GM19438 (cell line): ENCODE measurements at regions not wholly inside any gene's neighbourhood (a gene's known extent, or its start where the extent isn't known, plus 50 kb on each side); places are given as distances from the start of the nearest gene placed in this dataset.

Source experiments
- ATAC-seq: cut with Tn5 transposase; IDR thresholded peaks from one replicate; pipeline ENCODE4 v1.9.1; 2021; ENCODE audit warnings: low read depth; ENCODE audit not compliant: unreplicated experiment

DNA sequence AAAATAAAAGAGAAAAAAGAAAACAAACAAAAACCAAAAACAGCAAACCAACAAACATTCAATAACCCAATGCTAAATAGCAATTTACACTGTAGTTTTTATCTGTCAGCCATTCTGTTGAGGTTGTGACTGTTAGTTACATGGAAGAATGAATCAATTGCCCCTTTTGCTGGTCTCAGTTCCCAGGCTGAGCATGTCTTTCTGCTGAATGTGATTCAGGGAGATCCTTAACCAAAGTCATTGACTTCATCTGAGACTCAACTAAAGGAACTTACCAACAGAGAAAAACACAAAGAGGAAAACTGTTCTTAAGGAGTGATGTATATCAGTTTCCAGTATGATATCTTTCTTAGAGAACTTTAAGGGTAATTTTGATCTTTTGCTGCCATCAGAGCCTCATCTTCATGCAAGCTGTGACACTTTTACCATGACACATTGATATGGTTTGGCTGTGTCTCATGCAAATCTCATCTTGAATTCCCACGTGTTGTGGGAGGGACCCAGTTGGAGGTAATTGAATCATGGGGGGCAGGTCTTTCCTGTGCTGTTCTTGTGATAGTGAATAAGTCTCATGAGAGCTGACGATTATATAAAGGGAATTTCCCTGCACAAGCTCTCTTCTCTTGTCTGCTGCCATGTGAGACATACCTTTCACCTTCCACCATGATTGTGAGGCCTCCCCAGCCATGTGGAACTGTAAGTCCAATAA lies 469.8 kb downstream of the KIF20B start:
- ATAC-seq, result no peak

DNA sequence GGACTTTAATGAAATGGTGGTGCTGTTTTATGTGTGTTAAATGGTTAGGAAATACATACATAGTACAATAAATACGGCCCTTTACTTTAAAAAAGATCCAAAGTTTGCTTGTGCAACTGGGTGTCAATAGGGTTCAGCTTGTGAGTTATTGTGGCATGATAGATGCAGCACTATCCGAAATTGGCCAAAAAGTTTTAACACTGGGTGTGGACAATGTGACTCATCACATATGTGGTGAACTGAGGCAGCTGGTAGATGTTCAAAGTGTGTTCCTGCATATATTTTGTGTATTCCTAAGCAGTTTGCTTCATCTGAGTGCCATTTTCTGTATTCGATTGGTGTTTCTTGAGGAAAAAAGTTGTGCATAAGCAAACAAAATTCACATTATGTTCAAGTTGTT lies 473.1 kb downstream of the KIF20B start:
- ATAC-seq, result no peak

DNA sequence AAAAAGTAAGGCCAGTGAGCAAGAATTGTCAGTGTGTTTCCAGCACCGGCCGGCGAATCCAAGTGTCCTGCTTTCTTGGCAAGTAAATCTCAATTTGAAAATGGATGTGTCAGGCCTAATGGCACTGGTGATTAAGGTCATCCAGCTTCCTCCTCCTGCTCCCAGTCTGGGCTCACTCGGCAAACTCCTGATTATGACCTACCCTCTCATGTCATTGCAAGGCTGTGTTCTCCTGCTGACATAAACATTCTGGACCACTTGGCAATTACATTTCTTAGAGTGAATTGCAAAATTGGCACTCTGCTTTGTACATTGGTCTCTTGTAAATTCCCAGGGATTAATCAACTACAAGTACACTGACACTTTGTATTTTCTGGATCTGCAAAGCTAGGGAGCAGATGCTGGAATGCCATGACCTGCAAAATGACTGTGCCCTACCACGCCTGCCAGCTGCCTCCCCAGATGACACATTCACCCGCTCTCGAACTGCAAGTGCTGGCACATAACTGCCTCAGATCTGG lies 473.8 kb downstream of the KIF20B start:
- ATAC-seq, result no peak

DNA sequence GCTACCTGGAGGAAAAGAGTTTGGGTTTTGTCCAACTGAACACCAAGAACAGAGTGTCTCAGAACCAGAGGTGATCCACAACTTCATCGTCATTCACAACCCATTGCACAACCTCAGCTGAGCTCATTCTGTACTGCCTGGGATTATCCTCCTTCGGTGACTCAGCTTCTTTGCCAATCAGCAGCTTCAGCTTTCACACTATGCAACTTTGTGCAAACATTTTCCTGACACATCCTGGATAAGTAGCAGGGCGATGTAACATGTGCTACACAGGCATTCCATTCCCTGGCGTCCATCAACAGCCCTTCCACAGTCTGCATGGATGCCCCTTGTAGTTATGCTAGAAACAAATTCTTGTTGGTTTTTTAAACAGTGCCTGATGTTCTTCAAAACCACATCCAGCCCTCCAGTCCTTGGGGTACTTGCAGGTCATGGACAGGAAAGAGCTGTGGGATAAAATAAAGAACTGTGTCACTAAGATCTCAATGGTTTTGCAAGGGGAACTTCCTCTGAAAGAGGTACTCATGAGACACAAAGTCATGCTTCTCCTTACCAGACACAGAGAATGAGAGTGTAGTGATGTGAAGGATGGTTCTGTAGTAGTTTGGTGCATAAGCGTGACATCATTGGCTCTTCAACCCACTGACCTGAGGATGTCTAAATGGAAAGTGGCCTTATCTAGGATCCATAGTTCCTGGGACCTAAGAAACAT lies 478.5 kb downstream of the KIF20B start:
- no peak for ATAC-seq

DNA sequence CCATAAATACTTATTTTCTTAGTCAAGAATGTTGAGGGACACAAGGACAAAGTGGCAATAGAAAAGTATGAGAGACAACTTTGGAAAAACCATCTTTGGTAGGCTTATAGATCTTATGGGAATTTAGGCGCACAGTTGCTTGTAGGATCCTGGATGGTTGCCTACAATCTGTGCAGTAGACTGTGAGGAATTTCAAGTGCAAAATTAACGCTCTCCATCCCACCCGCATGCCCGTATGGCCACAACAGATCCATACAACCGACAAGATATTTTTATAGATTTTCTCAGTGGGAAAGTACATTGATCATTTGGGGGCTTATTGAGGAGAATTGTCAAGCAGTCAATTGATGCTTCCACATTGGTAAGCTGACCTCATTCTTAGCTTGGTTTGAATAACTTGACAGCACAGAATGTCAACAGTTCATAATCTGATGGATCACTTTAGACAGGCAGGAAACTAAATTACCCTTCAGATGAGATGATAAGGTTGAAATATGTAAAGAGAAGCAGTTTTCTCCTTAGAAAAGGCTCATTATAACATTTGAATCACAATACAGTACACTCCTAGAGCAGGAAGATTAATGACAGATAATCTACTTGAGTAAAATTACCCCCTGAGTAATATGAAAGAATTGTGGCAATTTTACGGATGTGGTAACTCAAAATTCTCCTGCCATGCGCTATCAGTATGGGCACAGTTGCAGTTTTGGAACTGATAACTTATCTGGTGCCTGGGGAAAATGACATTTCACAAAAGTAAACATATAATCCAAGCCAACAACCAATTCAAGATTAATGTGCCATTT lies 479.7 kb downstream of the KIF20B start:
- no peak for ATAC-seq

DNA sequence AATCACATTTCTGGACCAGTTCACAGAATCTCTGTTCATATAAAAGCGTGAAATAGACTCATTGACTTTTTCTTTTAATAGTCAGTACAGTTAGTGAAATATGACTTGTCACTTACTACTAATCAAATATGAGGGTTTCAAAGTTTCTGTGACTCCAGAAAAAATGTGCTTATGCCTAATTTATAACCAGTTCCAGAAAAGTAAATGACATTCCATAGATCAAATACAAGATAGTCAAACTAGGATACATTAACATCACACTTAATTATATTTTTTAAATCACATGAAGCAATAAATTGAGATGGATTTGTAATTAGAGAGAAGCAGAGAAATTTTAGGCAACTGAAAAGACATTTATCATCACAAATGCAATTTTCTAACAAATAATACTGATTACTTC lies 491.4 kb downstream of the KIF20B start:
- ATAC-seq, result no peak

DNA sequence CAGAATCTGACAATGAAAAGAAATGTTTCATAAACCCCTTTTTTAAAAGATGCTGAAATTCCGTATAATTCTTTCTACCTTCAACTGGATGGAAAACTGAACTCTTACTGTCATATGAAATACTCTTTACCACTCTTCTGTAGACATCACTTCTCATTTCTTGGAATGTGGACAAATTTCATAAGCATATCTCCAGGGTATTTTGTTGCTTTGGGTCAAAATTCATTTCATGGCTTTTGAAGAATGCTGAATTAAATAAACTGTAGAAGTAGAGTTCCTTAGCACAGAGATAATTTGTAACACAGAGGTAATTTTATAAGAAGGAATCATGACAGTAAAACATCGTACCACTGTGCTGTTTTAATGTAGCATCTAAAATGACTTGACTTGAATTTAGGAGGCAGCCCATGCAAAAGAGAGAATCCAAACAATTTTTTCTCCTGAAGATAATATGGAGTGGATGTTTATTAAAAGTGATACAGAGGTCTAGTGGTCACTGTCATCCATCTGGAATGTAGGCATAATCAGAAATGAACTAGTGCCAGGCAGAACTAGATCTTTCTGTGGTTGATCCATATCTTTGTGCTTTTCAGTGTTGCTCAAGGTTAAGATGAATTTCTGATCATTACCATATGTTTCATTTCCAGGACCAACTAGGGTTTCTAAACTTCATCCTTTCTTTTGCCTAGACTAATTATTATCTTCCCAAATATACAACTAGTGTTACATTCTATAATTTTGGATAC lies 492.0 kb downstream of the KIF20B start:
- ATAC-seq, result no peak

DNA sequence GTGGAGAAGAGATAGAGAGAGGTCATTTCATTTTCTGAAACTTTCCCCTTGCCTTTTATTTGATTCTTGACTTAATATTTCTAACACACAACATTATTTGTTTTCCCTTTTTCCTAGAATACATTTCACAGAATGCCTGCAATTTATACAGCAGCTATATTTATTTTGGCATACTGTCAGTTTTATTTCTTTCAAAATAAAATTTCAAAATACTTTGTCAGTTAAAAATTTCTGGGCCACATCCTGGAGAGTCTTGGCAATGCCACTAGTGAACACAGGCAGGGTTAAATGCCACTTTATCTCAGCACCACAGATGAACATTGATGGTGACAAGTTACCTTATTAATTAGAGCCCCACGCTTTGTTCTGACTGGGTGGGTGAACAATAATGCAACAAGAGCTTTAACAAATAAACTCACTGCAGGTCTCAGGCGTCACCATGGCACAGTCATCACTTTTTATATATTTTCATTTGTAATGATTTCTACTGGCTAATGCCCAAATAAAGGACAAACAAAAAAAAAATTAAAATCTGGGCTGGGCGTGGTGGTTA lies 494.0 kb downstream of the KIF20B start:
- no peak for ATAC-seq

DNA sequence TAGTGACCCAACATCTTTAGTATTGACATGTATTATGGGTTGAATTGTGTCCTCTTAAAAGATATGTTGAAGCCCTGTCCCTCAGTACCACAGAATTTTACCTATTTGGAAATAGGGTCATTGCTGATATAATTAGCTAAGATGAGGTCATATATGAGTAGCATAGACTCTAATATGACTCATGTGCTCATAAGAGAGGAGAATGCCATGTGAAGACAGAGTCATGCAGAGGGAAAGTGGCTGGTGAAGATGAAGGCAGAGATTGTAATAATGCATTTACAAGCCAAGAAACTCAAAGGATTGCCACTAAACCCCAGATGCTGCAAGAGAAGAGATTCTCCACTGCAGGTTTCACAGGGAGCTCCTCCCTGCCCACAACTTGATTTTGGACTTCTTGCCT lies 496.4 kb downstream of the KIF20B start:
- no peak for ATAC-seq

DNA sequence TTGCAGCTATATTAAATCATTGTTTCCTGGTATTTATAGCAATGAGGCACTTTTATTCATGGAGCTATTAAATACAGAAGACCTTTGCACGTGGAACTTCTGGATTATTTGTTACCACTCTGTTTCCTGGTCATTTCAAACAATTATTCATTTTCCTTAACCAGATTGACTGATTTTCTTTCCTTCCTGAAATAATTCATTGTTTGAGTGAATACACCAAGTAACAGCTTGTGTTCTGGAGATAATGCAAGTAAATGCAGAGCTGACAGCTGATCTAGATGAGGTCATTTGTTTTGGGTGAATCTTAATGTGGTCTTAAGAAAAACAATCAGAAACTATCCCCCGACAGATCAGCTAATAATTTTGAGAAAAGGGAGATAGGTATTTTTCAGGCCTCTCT lies 497.7 kb downstream of the KIF20B start:
- no peak for ATAC-seq

DNA sequence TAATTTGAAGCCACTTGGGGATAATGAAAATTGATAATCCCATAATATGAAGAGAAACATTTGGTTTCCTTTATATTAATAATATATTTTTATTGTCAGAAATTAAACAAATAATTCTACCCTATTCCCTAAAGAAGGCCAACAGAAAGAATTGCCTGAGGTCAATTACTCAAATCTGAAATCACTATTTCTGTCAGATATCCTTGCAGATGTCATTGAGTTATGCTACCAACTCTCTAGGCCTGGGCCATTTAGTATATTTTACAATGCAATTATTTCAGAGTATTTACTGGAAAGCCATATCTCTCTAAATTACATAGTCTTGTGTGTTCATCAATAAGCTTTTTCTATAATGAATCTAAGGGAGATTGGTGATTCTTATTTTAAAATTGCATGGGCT lies 498.1 kb downstream of the KIF20B start:
- ATAC-seq, result no peak

DNA sequence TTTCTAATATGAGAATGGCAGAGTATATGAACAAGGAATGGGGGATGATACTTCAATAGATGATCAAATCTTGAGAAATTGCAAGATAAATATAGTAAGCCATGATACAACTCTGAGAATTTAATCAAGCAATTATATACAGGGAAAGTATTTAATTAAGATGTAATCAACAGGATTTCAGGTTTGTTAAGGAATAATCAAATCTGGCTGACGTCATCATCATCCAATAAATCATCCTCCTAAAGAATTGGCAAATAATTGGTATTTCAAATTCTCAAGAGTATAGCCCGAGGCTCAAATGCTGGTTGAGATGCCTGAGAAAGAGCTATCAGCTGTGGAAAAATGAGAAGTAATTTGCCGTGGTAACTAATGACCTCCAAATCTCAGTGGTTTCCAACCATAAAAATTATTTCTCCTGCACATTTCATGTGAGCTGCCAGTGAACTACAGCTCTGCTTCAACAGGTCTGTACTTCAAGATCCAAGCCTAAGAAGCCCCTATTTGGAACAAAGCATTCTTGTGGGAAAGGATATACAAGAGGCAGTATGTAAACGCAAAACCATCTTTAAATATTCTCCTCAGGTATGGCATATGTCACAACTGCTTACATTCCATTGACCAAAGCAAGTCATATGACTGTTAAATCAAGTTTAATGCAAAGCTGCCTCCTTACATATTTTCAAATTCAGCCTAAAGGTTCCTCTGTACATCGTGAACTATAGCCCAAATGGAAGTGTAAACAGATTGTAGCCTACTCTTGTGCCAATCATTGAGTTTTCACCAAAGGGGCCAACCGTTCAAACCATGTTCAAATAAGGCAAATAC lies 503.0 kb downstream of the KIF20B start:
- ATAC-seq, result no peak

DNA sequence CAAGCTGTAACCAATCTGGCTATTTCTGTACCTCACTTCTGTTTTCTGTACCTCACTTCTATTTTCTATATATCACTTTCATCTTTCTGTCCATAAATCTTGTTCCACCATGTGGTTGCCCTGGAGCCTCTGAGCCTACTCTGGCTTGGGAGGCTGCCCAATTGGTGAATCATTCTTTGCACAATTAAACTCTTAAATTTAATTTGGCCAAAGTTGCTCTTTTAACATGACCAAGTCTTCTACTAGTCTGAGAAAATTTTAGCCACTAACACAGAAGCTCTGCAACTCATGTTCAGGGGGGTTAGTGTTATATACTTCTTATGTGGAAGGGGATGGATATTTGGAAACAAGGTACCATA lies 503.5 kb downstream of the KIF20B start:
- no peak for ATAC-seq

DNA sequence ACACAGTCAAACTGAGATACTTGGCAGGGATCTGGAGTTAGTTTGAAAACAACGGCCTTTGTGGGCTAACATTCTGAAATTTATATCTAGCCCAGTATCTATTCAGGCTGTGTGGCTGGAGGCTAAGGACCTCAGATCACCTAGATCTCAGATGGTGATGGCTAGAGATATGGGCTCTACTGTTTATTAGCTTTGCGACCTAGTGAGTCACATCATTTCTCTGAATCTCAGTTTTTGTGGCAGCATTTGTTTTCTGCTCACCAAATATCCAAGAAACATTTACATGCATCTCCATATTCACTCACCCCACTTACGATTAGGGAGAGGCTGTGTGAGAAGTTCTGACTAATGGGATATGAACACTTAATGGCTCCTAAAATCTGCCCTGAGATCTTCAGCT lies 503.9 kb downstream of the KIF20B start:
- ATAC-seq, result no peak

DNA sequence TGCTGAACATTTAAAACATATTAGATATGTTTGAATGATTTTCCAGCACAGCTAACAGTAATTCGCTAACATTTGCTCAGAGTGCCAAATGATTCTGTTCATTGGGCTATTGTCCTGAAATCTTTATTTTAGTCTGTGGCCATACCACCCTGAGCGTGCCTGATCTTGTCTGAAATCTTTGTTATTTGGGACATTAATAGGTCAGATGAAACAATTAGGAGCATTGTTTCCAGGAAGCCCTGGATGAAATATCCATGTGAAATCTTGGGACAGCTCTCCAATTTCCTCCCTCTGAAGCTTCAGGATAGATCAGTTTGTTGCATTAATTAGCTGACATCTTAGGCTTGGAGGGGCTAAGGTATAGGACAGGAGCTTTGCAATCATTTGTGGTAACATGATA lies 512.0 kb downstream of the KIF20B start:
- ATAC-seq, result no peak

DNA sequence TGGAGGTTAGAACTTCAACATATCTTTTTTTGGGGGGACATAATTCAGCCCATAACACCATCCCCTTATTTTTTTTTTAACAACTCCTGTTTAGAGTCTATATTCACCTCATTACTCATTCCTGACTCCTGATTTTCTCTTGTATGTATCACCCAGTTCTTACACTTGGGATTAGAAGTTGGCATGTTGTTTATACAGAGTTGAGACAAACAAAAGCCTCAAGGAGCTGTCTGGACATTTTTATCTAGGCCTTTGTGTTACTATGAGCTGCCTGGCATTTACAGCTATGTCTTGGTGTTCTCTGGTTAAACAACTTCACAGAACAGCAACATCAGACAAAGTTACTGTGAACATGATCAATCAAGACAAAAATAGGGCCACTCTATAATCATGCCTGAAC lies 517.5 kb downstream of the KIF20B start:
- ATAC-seq, result no peak

DNA sequence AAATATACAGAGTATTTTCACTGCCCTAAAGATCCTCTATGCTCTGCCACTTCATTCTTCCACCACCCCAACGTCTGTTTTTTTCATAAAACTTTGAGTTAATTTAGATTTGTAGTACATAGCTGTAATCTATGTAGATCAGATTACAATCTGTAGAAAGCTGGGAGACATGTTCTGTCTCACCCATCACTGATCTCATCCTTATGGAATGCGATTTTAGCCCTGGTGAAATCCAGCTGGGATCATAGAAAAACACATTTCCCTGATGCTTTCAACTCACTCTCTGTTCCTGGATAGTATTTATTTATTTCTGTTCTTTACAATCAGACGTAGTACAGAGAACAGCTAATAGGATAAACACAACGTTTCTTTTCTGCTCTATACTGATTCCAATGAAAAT lies 521.0 kb downstream of the KIF20B start:
- ATAC-seq, result no peak

DNA sequence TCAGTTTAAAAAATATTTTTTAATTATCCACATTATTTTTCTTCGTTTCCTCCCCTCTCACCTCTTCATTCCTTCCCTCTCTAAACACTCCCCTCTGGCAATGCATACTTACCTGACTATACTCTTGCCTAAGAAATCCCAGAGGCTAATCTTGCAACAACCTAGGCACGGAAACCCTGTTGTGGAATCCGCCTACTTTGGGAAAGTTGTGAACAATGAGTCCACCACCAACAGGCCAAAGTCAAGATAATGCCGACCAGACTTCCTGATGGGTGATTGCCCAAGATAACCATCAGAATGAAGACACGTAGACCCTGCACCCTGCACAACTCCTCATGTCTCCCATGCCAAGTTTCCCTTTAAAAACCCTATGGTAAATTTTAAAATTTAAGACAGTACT lies 521.5 kb downstream of the KIF20B start:
- no peak for ATAC-seq

DNA sequence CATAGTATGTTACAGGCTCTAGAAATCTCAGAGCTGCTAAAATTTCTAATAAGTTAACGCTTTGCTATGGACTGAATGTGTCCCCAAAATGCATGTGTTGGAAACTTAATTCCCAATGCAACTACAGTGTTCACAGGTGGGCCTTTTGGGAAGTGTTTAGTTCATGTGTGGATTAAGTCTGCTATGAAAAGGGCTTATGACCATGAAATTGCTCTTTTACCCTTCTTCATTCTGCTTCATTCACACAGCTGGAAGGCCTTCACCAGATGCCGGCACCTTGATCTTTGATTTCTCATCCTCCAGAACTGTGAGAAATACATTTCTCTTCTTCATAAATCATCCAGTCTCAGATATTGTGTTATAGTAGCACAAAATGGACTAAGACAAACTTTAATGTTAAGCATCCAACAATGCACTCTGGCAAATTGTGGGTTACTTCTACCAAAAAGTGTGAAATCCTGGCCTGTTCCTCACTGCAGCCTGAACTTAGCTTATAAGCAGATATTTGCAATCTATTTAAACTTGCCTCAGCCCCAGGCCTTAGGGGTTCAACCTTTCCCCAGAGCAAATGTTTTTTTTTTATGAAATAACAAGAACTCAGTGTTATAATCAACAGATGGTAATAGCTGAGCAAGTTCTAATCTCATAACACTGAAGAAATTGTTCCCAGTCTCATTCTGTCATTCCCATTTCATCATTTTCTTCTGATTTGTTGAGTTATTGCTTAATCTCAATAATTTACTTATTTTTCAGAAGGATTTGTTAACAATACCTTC lies 523.6 kb downstream of the KIF20B start:
- ATAC-seq, result no peak
